CD8-positive, alpha-beta memory T cell (primary cell): ENCODE measurements at regions not wholly inside any gene's neighbourhood (a gene's known extent, or its start where the extent isn't known, plus 50 kb on each side); places are given as distances from the start of the nearest gene placed in this dataset.

Experiments
- CTCF ChIA-PET: fragments of 350-600 bp; sonication (Branson Sonifier 250); formaldehyde crosslinking; loops from one replicate; lab custom pipeline; 2021; ENCODE audit warnings: antibody characterized with exemption; lab: Charles Lee
- POLR2A ChIA-PET: fragments of 350-600 bp; sonication (Branson Sonifier 250); formaldehyde crosslinking; loops from one replicate; lab custom pipeline; 2021; ENCODE audit warnings: antibody characterized with exemption; lab: Charles Lee
- DNase-seq, 5 donors: peaks; one replicate each; pipeline versions ENCODE4 v3.0.0 to v3.0.0-alpha.2; 2020 to 2022; ENCODE audit warnings: mixed read lengths in 1 of 5
- H3K27ac ChIP-seq: one replicate; pipeline ENCODE4 v1.7.0; 2013; ENCODE audit warnings: low read depth, mild to moderate bottlenecking, low read length, moderate library complexity
- H3K27me3 ChIP-seq: 2 replicates; pipeline ENCODE4 v1.7.0; 2013; ENCODE audit warnings: low read length, mild to moderate bottlenecking; ENCODE audit not compliant: insufficient read depth, poor library complexity, severe bottlenecking
- H3K36me3 ChIP-seq: 2 replicates; pipeline ENCODE4 v1.7.0; 2013; ENCODE audit warnings: mild to moderate bottlenecking, low read length, moderate library complexity; ENCODE audit not compliant: insufficient read depth
- H3K4me1 ChIP-seq: 2 replicates; pipeline ENCODE4 v1.7.0; 2013; ENCODE audit warnings: mild to moderate bottlenecking, low read length, moderate library complexity; ENCODE audit not compliant: insufficient read depth
- H3K4me3 ChIP-seq: 2 replicates; pipeline ENCODE4 v1.7.0; 2013; ENCODE audit warnings: mild to moderate bottlenecking, low read length
- H3K9me3 ChIP-seq: 2 replicates; pipeline ENCODE4 v1.7.0; 2013; ENCODE audit warnings: mild to moderate bottlenecking, low read length
- H3K27ac Mint-ChIP-seq, 8 donors: one replicate each; pipeline ENCODE4 v1.8.0; 2020 to 2021; ENCODE audit warnings: mixed read lengths in 8 of 8, mild to moderate bottlenecking in 6 of 8, inconsistent platforms in 3 of 8, moderate library complexity in 3 of 8
- H3K27me3 Mint-ChIP-seq, 2 donors: one replicate each; pipeline ENCODE4 v1.8.0; 2020 to 2021; ENCODE audit warnings: mixed read lengths in 2 of 2, mild to moderate bottlenecking in 1 of 2, moderate library complexity in 1 of 2
- H3K36me3 Mint-ChIP-seq, 3 donors: one replicate each; pipeline ENCODE4 v1.8.0; 2020 to 2021; ENCODE audit warnings: mixed read lengths in 3 of 3, inconsistent platforms in 1 of 3, mild to moderate bottlenecking in 1 of 3
- H3K4me1 Mint-ChIP-seq, 3 donors: one replicate each; pipeline ENCODE4 v1.8.0; 2020 to 2021; ENCODE audit warnings: mixed read lengths in 3 of 3, inconsistent platforms in 1 of 3, mild to moderate bottlenecking in 1 of 3
- H3K4me3 Mint-ChIP-seq, 7 donors: one replicate each; pipeline ENCODE4 v1.8.0; 2020 to 2021; ENCODE audit warnings: mixed read lengths in 7 of 7, mild to moderate bottlenecking in 6 of 7, moderate library complexity in 4 of 7, inconsistent platforms in 2 of 7
- H3K9me3 Mint-ChIP-seq, 5 donors: one replicate each; pipeline ENCODE4 v1.8.0; 2020 to 2022; ENCODE audit warnings: mixed read lengths in 5 of 5, mild to moderate bottlenecking in 3 of 5, moderate library complexity in 2 of 5, inconsistent platforms in 1 of 5

DNA sequence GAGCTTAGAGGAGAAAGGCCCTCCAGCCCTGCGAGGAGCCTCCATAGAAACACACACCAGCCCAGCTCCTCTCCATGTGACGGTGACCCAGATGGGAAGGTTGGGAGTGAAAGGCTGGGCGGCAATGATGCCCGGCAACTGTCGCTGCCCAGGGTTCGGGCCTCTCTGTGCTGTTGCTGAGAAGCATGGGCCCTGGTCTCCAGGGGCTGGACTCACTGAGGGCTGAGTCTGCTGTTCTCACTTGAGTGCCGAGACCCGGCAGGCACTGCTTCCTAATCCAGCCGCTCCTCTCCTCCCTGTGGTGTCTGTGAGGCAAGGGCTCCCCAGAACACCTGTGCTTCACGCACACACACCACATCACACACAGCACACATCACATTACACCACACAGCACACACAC is 493.6 kb downstream of the GADD45G start:
- Mint-ChIP-seq H3K27me3 (peaks cover 11 to 20% of the 10 kb centered on the region in 2 donors), H3K4me1 (peaks cover 4 to 9% (median 8%) of the 10 kb centered on the region in 3 donors), H3K27ac (no peak overlapping the region), H3K4me3 (no peak overlapping the region), H3K9me3 (no peaks in the 10 kb centered on the region), H3K36me3 (no peaks in the 10 kb centered on the region)
- no peaks in the 10 kb centered on the region for H3K36me3 ChIP-seq
- no peaks in the 10 kb centered on the region for H3K9me3 ChIP-seq
- no peaks in the 10 kb centered on the region for H3K27me3 ChIP-seq
- ChIA-PET POLR2A (no interaction called here), CTCF (interaction anchor here (1.1 kb wide), 1 partner anchor 496 kb away, joined by 5 read pairs; no protein-coding TSS in a partner anchor)
- no peak overlapping the region for H3K27ac ChIP-seq
- peaks cover 3% of the 10 kb centered on the region for H3K4me1 ChIP-seq
- no peak for DNase-seq
- no peak overlapping the region for H3K4me3 ChIP-seq

GRCh38 chr9:90099262-90099963 is 494.6 kb downstream of the GADD45G start:
- Mint-ChIP-seq H3K4me1 (peaks cover 4 to 8% (median 6%) of the 10 kb centered on the region in 3 donors), H3K4me3 (no peak overlapping the region), H3K27me3 (peaks cover 9 to 12% of the 10 kb centered on the region in 2 donors), H3K9me3 (no peaks in the 10 kb centered on the region), H3K36me3 (no peaks in the 10 kb centered on the region), H3K27ac (no peak overlapping the region)
- Histone ChIP-seq H3K27ac (no peak overlapping the region), H3K27me3 (no peaks in the 10 kb centered on the region), H3K9me3 (no peaks in the 10 kb centered on the region), H3K4me3 (no peak overlapping the region), H3K36me3 (no peaks in the 10 kb centered on the region), H3K4me1 (no peaks in the 10 kb centered on the region)
- CTCF ChIA-PET = interaction anchor here (1.2 to 2.1 kb wide), 3 partner anchors 496 to 502 kb away, joined by 3 to 15 read pairs (median 8); no protein-coding TSS in a partner anchor
- POLR2A ChIA-PET = no interaction called here
- no peak for DNase-seq

- POLR2A ChIA-PET = no interaction called here
- H3K27me3 ChIP-seq = no peaks in the 10 kb centered on the region
- Mint-ChIP-seq H3K4me1 (peaks cover 4 to 8% (median 6%) of the 10 kb centered on the region in 3 donors), H3K4me3 (no peak overlapping the region), H3K9me3 (no peaks in the 10 kb centered on the region), H3K27me3 (peaks cover 7 to 12% of the 10 kb centered on the region in 2 donors), H3K27ac (no peak overlapping the region), H3K36me3 (no peaks in the 10 kb centered on the region)
- CTCF ChIA-PET = interaction anchor here (0.8 to 2.1 kb wide), 4 partner anchors 22 to 502 kb away, joined by 3 to 15 read pairs (median 6); no protein-coding TSS in a partner anchor
- DNase-seq = no peak
- no peak overlapping the region for H3K27ac ChIP-seq
- H3K9me3 ChIP-seq = no peaks in the 10 kb centered on the region
- H3K4me3 ChIP-seq = no peak overlapping the region
- no peaks in the 10 kb centered on the region for H3K36me3 ChIP-seq
- H3K4me1 ChIP-seq = no peaks in the 10 kb centered on the region
These were observed 495.2 kb downstream of the GADD45G start for GRCh38 chr9:90100014-90100413.

- Mint-ChIP-seq H3K27me3 (no peaks in the 10 kb centered on the region), H3K4me3 (no peak overlapping the region), H3K27ac (no peak overlapping the region), H3K9me3 (no peaks in the 10 kb centered on the region), H3K36me3 (no peaks in the 10 kb centered on the region), H3K4me1 (peaks cover 4 to 6% (median 5%) of the 10 kb centered on the region in 3 donors)
- Histone ChIP-seq H3K27me3 (no peaks in the 10 kb centered on the region), H3K36me3 (no peaks in the 10 kb centered on the region), H3K4me1 (no peaks in the 10 kb centered on the region), H3K27ac (no peak overlapping the region), H3K4me3 (no peak overlapping the region), H3K9me3 (no peaks in the 10 kb centered on the region)
- ChIA-PET POLR2A (no interaction called here), CTCF (interaction anchor here (0.8 to 2.4 kb wide), 5 partner anchors 20 to 505 kb away, joined by 3 to 20 read pairs (median 4); no protein-coding TSS in a partner anchor)
- DNase-seq = peak; percentile 34 to 82 (median 60)
These were observed 497.6 kb downstream of the GADD45G start for GRCh38 chr9:90102292-90102901.

- Histone ChIP-seq H3K36me3 (no peaks in the 10 kb centered on the region), H3K9me3 (no peaks in the 10 kb centered on the region), H3K27ac (no peak overlapping the region), H3K4me1 (no peaks in the 10 kb centered on the region), H3K4me3 (no peak overlapping the region), H3K27me3 (no peaks in the 10 kb centered on the region)
- no peaks in the 10 kb centered on the region for H3K36me3 Mint-ChIP-seq
- CTCF ChIA-PET = interaction anchor here (2.1 to 4.1 kb wide), 3 partner anchors 500 to 506 kb away, joined by 10 to 20 read pairs (median 15); no protein-coding TSS in a partner anchor
- H3K4me3 Mint-ChIP-seq = no peak overlapping the region
- H3K9me3 Mint-ChIP-seq = peaks cover 0 to 3% (median 2%) of the 10 kb centered on the region in 5 donors
- POLR2A ChIA-PET = no interaction called here
- no peak overlapping the region for H3K27ac Mint-ChIP-seq
- DNase-seq = no peak
- H3K4me1 Mint-ChIP-seq = peaks cover 4 to 6% (median 5%) of the 10 kb centered on the region in 3 donors
- H3K27me3 Mint-ChIP-seq = no peaks in the 10 kb centered on the region
These were observed 499.0 kb downstream of the GADD45G start for GRCh38 chr9:90103771-90104170.

GRCh38 chr9:90105773-90106172 is 501.0 kb downstream of the GADD45G start:
- ChIA-PET CTCF (interaction anchor here (0.9 to 4.1 kb wide), 2 partner anchors 502 to 508 kb away, joined by 3 to 15 read pairs; no protein-coding TSS in a partner anchor), POLR2A (no interaction called here)
- Histone ChIP-seq H3K27ac (no peak overlapping the region), H3K27me3 (no peaks in the 10 kb centered on the region), H3K4me3 (no peak overlapping the region), H3K36me3 (no peaks in the 10 kb centered on the region), H3K4me1 (no peaks in the 10 kb centered on the region), H3K9me3 (no peaks in the 10 kb centered on the region)
- H3K36me3 Mint-ChIP-seq = peaks cover 0 to 5% (median 0%) of the 10 kb centered on the region in 3 donors
- peaks cover 6 to 7% of the 10 kb centered on the region in 2 donors for H3K27me3 Mint-ChIP-seq
- no peak overlapping the region for H3K4me3 Mint-ChIP-seq
- no peak overlapping the region for H3K27ac Mint-ChIP-seq
- no peak for DNase-seq
- peaks cover 2 to 14% (median 8%) of the 10 kb centered on the region in 5 donors for H3K9me3 Mint-ChIP-seq
- peaks cover 4 to 6% (median 5%) of the 10 kb centered on the region in 3 donors for H3K4me1 Mint-ChIP-seq

DNA sequence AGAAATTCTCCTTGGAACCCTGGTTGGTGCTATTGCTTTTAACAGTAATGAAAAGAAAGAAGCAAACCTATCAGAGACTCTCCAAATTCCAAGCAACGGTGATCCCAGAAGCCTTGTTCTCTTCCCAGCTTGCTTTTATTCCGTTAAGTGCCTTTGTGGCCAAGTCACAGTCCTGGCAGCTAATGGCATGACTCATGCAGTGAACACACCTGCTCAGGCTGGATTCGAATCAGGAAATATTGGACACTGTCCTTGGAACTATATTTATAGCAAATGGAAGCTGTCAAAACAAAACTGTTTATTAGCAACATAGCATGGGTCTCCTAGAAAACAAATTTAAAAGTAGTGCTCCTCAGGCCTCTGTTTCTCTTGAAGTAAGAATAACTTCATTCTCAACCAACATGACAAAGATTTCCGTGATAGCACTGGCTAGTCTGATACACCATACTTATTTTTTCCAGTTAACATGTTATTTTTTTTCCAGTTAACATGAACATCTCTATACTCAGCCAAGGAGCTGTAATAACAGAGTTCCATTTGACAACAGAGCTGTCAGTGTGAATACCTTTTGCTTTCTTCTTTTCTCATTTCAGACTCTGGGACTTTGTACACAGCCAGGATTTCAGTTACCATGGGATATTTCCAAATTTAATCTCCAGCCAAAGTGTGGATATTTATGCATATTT is 502.4 kb downstream of the GADD45G start:
- Histone ChIP-seq H3K4me3 (no peak overlapping the region), H3K4me1 (no peaks in the 10 kb centered on the region), H3K9me3 (no peaks in the 10 kb centered on the region), H3K36me3 (no peaks in the 10 kb centered on the region), H3K27ac (no peak overlapping the region), H3K27me3 (no peaks in the 10 kb centered on the region)
- ChIA-PET POLR2A (no interaction called here), CTCF (interaction anchor here (4.1 kb wide), 1 partner anchor 504 kb away, joined by 15 read pairs; no protein-coding TSS in a partner anchor)
- DNase-seq = no peak
- H3K4me1 Mint-ChIP-seq = peaks cover 2 to 3% (median 2%) of the 10 kb centered on the region in 3 donors
- H3K36me3 Mint-ChIP-seq = peaks cover 0 to 5% (median 0%) of the 10 kb centered on the region in 3 donors
- no peak overlapping the region for H3K4me3 Mint-ChIP-seq
- peaks cover 7 to 9% of the 10 kb centered on the region in 2 donors for H3K27me3 Mint-ChIP-seq
- H3K27ac Mint-ChIP-seq = no peak overlapping the region
- H3K9me3 Mint-ChIP-seq = peaks cover 2 to 14% (median 8%) of the 10 kb centered on the region in 5 donors
